ENCODE measurements at regions not wholly inside any gene's neighbourhood (a gene's known extent, or its start where the extent isn't known, plus 50 kb on each side); places are given as distances from the start of the nearest gene placed in this dataset.

GRCh38 chr10:84895541-84895940 is 567.2 kb downstream of the CCSER2 start:
- in situ Hi-C loops (cut with MboI; ENCODE audit: low pct_ligation_motif_present in 1 of 4, low pct_unique_long_range_greater_than_20kb in 1 of 4, low sequenced_read_pairs in 3 of 4) = no loop called here
- TF ChIP-seq EP300 (IDR thresholded peaks at IDR 0.05; ENCODE audit: low read depth) (no peak), CTCF (IDR thresholded peaks at IDR 0.05) (no peak), POLR2AphosphoS5 (IDR thresholded peaks at IDR 0.05) (no peak), POLR2A (IDR thresholded peaks at IDR 0.05) (no peak)

GRCh38 chr10:84896909-84897308 is 568.5 kb downstream of the CCSER2 start:
- no peaks in the 10 kb centered on the region for H3K36me3 ChIP-seq
- DNase-seq = no peak
- H3K9me3 ChIP-seq = no peaks in the 10 kb centered on the region
- intact Hi-C loops (cut with DNase I; ENCODE audit: low total_unique reads) (no loop called here), in situ Hi-C loops (cut with MboI; ENCODE audit: low pct_ligation_motif_present in 1 of 4, low pct_unique_long_range_greater_than_20kb in 1 of 4, low sequenced_read_pairs in 3 of 4) (no loop called here)
- no peak for TF ChIP-seq CTCF (IDR thresholded peaks at IDR 0.05)
- no peak for TF ChIP-seq EP300 (IDR thresholded peaks at IDR 0.05; ENCODE audit: low read depth)
- TF ChIP-seq POLR2AphosphoS5 (IDR thresholded peaks at IDR 0.05) = no peak
- no peak overlapping the region for H3K4me3 ChIP-seq
- WGBS, 2 donors (ENCODE audit: low coverage in 1 of 2) = 83 to 92% methylated on average over 1 to 2 of the region's 2 CpGs
- H3K27ac ChIP-seq = no peak overlapping the region
- H3K27me3 ChIP-seq = no peaks in the 10 kb centered on the region
- no peaks in the 10 kb centered on the region for H3K4me1 ChIP-seq

More at GRCh38 chr10:84895541-84895940, 567.2 kb downstream of the CCSER2 start:
- Histone ChIP-seq H3K36me3 (no peaks in the 10 kb centered on the region), H3K4me3 (no peak overlapping the region), H3K4me1 (no peaks in the 10 kb centered on the region), H3K27ac (no peak overlapping the region), H3K9me3 (no peaks in the 10 kb centered on the region), H3K27me3 (no peaks in the 10 kb centered on the region)
- DNase-seq = no peak
- intact Hi-C loops (cut with DNase I; ENCODE audit: low total_unique reads) = no loop called here
- 50 to 54% methylated on average over 3 of the region's 3 CpGs for WGBS, 2 donors (ENCODE audit: low coverage in 1 of 2)

GRCh38 chr10:84899268-84899667 is 570.9 kb downstream of the CCSER2 start:
- in situ Hi-C loops (cut with MboI; ENCODE audit: low pct_ligation_motif_present in 1 of 4, low pct_unique_long_range_greater_than_20kb in 1 of 4, low sequenced_read_pairs in 3 of 4) = no loop called here
- intact Hi-C loops (cut with DNase I; ENCODE audit: low total_unique reads) = no loop called here
- Histone ChIP-seq H3K4me3 (no peak overlapping the region), H3K27me3 (no peaks in the 10 kb centered on the region), H3K4me1 (no peaks in the 10 kb centered on the region), H3K27ac (no peak overlapping the region), H3K9me3 (no peaks in the 10 kb centered on the region), H3K36me3 (no peaks in the 10 kb centered on the region)
- DNase-seq = no peak
- no peak for TF ChIP-seq POLR2AphosphoS5 (IDR thresholded peaks at IDR 0.05)
- TF ChIP-seq CTCF (IDR thresholded peaks at IDR 0.05) = no peak
- no peak for TF ChIP-seq EP300 (IDR thresholded peaks at IDR 0.05; ENCODE audit: low read depth)
- no peak for TF ChIP-seq POLR2A (IDR thresholded peaks at IDR 0.05)
- WGBS, 2 donors (ENCODE audit: low coverage in 1 of 2) = 38% methylated on average over 1 of the region's 1 CpG; no CpG with 5 or more reads in 1 of the 2 donors

GRCh38 chr10:84900141-84900540 is 571.8 kb downstream of the CCSER2 start:
- 57 to 74% methylated on average over 1 to 2 of the region's 2 CpGs for WGBS, 2 donors (ENCODE audit: low coverage in 1 of 2)
- no peak overlapping the region for H3K27ac ChIP-seq
- no peaks in the 10 kb centered on the region for H3K9me3 ChIP-seq
- intact Hi-C loops (cut with DNase I; ENCODE audit: low total_unique reads) (no loop called here), in situ Hi-C loops (cut with MboI; ENCODE audit: low pct_ligation_motif_present in 1 of 4, low pct_unique_long_range_greater_than_20kb in 1 of 4, low sequenced_read_pairs in 3 of 4) (no loop called here)
- no peak overlapping the region for H3K4me3 ChIP-seq
- no peaks in the 10 kb centered on the region for H3K36me3 ChIP-seq
- H3K27me3 ChIP-seq = no peaks in the 10 kb centered on the region
- DNase-seq = no peak
- no peaks in the 10 kb centered on the region for H3K4me1 ChIP-seq
- TF ChIP-seq POLR2AphosphoS5 (IDR thresholded peaks at IDR 0.05) = no peak

GRCh38 chr10:84901885-84902284 is 573.5 kb downstream of the CCSER2 start:
- in situ Hi-C loops (cut with MboI; ENCODE audit: low pct_ligation_motif_present in 1 of 4, low pct_unique_long_range_greater_than_20kb in 1 of 4, low sequenced_read_pairs in 3 of 4) = no loop called here
- Histone ChIP-seq H3K4me1 (no peaks in the 10 kb centered on the region), H3K36me3 (no peaks in the 10 kb centered on the region), H3K27ac (no peak overlapping the region), H3K9me3 (no peaks in the 10 kb centered on the region), H3K27me3 (no peaks in the 10 kb centered on the region), H3K4me3 (no peak overlapping the region)
- no peak for DNase-seq
- TF ChIP-seq POLR2A (IDR thresholded peaks at IDR 0.05) = no peak
- no peak for TF ChIP-seq POLR2AphosphoS5 (IDR thresholded peaks at IDR 0.05)
- TF ChIP-seq CTCF (IDR thresholded peaks at IDR 0.05) = no peak
- TF ChIP-seq EP300 (IDR thresholded peaks at IDR 0.05; ENCODE audit: low read depth) = no peak
- WGBS, 2 donors (ENCODE audit: low coverage in 1 of 2) = 50 to 74% methylated on average over 2 to 3 of the region's 3 CpGs
- intact Hi-C loops (cut with DNase I; ENCODE audit: low total_unique reads) = no loop called here

Data from transverse colon (tissue), 4 donors.